Calu3 (cell line): ENCODE measurements at regions not wholly inside any gene's neighbourhood (a gene's known extent, or its start where the extent isn't known, plus 50 kb on each side); places are given as distances from the start of the nearest gene placed in this dataset.

Source experiments
- BruUV-seq: library from RNA; stranded (reverse); fragments of 400-500 nt; replicated peaks from 2 replicates; lab custom pipeline; 2021; lab: Mats Ljungman, UMichigan
- CTCF ChIA-PET: fragments of 300-600 bp; sonication (Branson Sonifier 250); formaldehyde crosslinking; loops from one replicate; lab custom pipeline; 2022; ENCODE audit warnings: antibody characterized with exemption; lab: Charles Lee
- DNase-seq: peaks from one replicate; pipeline ENCODE4 v3.0.0; 2022
- H3K27ac Mint-ChIP-seq: one replicate; pipeline ENCODE4 v1.8.0; 2022; ENCODE audit warnings: mixed read lengths; ENCODE audit not compliant: unreplicated experiment
- H3K27me3 Mint-ChIP-seq: one replicate; pipeline ENCODE4 v1.8.0; 2022; ENCODE audit warnings: mixed read lengths; ENCODE audit not compliant: unreplicated experiment
- H3K36me3 Mint-ChIP-seq: one replicate; pipeline ENCODE4 v1.8.0; 2022; ENCODE audit warnings: mild to moderate bottlenecking, moderate library complexity, mixed read lengths; ENCODE audit not compliant: insufficient read depth, unreplicated experiment
- H3K4me1 Mint-ChIP-seq: one replicate; pipeline ENCODE4 v1.8.0; 2022; ENCODE audit warnings: mild to moderate bottlenecking, low read depth, mixed read lengths; ENCODE audit not compliant: unreplicated experiment
- H3K4me3 Mint-ChIP-seq: one replicate; pipeline ENCODE4 v1.8.0; 2022; ENCODE audit warnings: mild to moderate bottlenecking, low read depth, moderate library complexity, mixed read lengths; ENCODE audit not compliant: unreplicated experiment
- H3K9me3 Mint-ChIP-seq: one replicate; pipeline ENCODE4 v1.8.0; 2022; ENCODE audit warnings: low read depth, mixed read lengths; ENCODE audit not compliant: unreplicated experiment
- CTCF ChIP-seq: fragments of 200-600 bp; IDR thresholded peaks from one replicate; pipeline ENCODE4 v1.8.0; 2022; ENCODE audit warnings: antibody characterized with exemption; ENCODE audit not compliant: unreplicated experiment
- intact Hi-C: fragments of 100-400 bp; cut with micrococcal nuclease; formaldehyde crosslinking; loops from one replicate; pipeline ENCODE4 v1.10.0; 2022; ENCODE audit not compliant: unreplicated experiment

- CTCF ChIA-PET, result no interaction called here
- no peaks in the 10 kb centered on the region for H3K4me1 Mint-ChIP-seq
- DNase-seq, result no peak
- BruUV-seq, result no TSS peak
- H3K27me3 Mint-ChIP-seq, result no peaks in the 10 kb centered on the region
- no peaks in the 10 kb centered on the region for H3K9me3 Mint-ChIP-seq
- H3K36me3 Mint-ChIP-seq, result no peaks in the 10 kb centered on the region
- no peak overlapping the region for H3K27ac Mint-ChIP-seq
- no peak overlapping the region for H3K4me3 Mint-ChIP-seq
- TF ChIP-seq CTCF, result no peak
- intact Hi-C loops, result no loop called here
Measured at GRCh38 chr5:89008291-89008690, 125.3 kb upstream of the MEF2C start.

- H3K4me3 Mint-ChIP-seq, result no peak overlapping the region
Measured at GRCh38 chr5:89005990-89006389, 123.0 kb upstream of the MEF2C start.

GRCh38 chr5:89004379-89004778 lies 121.4 kb upstream of the MEF2C start:
- CTCF ChIA-PET, result no interaction called here
- no peaks in the 10 kb centered on the region for H3K9me3 Mint-ChIP-seq
- H3K27ac Mint-ChIP-seq, result no peak overlapping the region
- BruUV-seq, result no TSS peak
- H3K4me3 Mint-ChIP-seq, result no peak overlapping the region
- TF ChIP-seq CTCF, result no peak
- no peaks in the 10 kb centered on the region for H3K27me3 Mint-ChIP-seq
- intact Hi-C loops, result no loop called here
- H3K4me1 Mint-ChIP-seq, result no peaks in the 10 kb centered on the region
- no peak for DNase-seq
- H3K36me3 Mint-ChIP-seq, result no peaks in the 10 kb centered on the region

More at GRCh38 chr5:89005990-89006389, 123.0 kb upstream of the MEF2C start:
- CTCF ChIA-PET, result no interaction called here
- no peaks in the 10 kb centered on the region for H3K9me3 Mint-ChIP-seq
- intact Hi-C loops, result no loop called here
- H3K36me3 Mint-ChIP-seq, result no peaks in the 10 kb centered on the region
- H3K27ac Mint-ChIP-seq, result no peak overlapping the region
- H3K27me3 Mint-ChIP-seq, result no peaks in the 10 kb centered on the region
- no TSS peak for BruUV-seq
- no peak for TF ChIP-seq CTCF
- no peak for DNase-seq
- H3K4me1 Mint-ChIP-seq, result no peaks in the 10 kb centered on the region

- intact Hi-C loops, result no loop called here
- Mint-ChIP-seq H3K9me3 (no peaks in the 10 kb centered on the region), H3K4me1 (no peaks in the 10 kb centered on the region), H3K36me3 (no peaks in the 10 kb centered on the region), H3K27me3 (no peaks in the 10 kb centered on the region), H3K27ac (no peak overlapping the region), H3K4me3 (no peak overlapping the region)
- DNase-seq, result no peak
- CTCF ChIA-PET, result no interaction called here
- BruUV-seq, result no TSS peak
- TF ChIP-seq CTCF, result no peak
Measured at GRCh38 chr5:89003563-89004036, 120.6 kb upstream of the MEF2C start.
